Kasumi-1 (cell line): ENCODE measurements at regions not wholly inside any gene's neighbourhood (a gene's known extent, or its start where the extent isn't known, plus 50 kb on each side); places are given as distances from the start of the nearest gene placed in this dataset.

Experiments used
- DNase-seq, 2 experiments: peaks; one replicate each; lab custom pipeline; 2025; lab: John Stamatoyannopoulos, UW

GRCh38 chr6:139539852-139540251 is 165.4 kb upstream of the CITED2 start:
- no peak for DNase-seq

- DNase-seq = no peak
Observed at GRCh38 chr6:139538366-139538765, 163.9 kb upstream of the CITED2 start.

- DNase-seq = no peak
Observed at GRCh38 chr6:139536751-139537617, 162.5 kb upstream of the CITED2 start.

- peak; percentile 32 to 55 for DNase-seq
Observed at GRCh38 chr6:139534472-139535115, 160.1 kb upstream of the CITED2 start.

GRCh38 chr6:139533573-139534471 is 159.4 kb upstream of the CITED2 start:
- peak; percentile 49 to 60 for DNase-seq

- DNase-seq = no peak
Observed at GRCh38 chr6:139533171-139533570, 158.7 kb upstream of the CITED2 start.

- no peak for DNase-seq
Observed at GRCh38 chr6:139531148-139532115, 157.0 kb upstream of the CITED2 start.

GRCh38 chr6:139530561-139530960 is 156.1 kb upstream of the CITED2 start:
- DNase-seq = no peak

GRCh38 chr6:139529420-139529819 is 155.0 kb upstream of the CITED2 start:
- no peak for DNase-seq

- DNase-seq = no peak
Observed at GRCh38 chr6:139528471-139528870, 154.0 kb upstream of the CITED2 start.

- no peak for DNase-seq
Observed at GRCh38 chr6:139525415-139525814, 151.0 kb upstream of the CITED2 start.

- DNase-seq = no peak
Observed at GRCh38 chr6:139523986-139524385, 149.5 kb upstream of the CITED2 start.

- DNase-seq = no peak
Observed at GRCh38 chr6:139522511-139523220, 148.2 kb upstream of the CITED2 start.

GRCh38 chr6:139521338-139521737 is 146.9 kb upstream of the CITED2 start:
- DNase-seq = no peak

- no peak for DNase-seq
Observed at GRCh38 chr6:139520321-139520768, 145.9 kb upstream of the CITED2 start.

- DNase-seq = peak in 1 of 2 experiments; percentile 17
Observed at GRCh38 chr6:139519571-139520031, 145.2 kb upstream of the CITED2 start.

GRCh38 chr6:139519097-139519496 is 144.6 kb upstream of the CITED2 start:
- DNase-seq = no peak

- no peak for DNase-seq
Observed at GRCh38 chr6:139518556-139519091, 144.2 kb upstream of the CITED2 start.

- DNase-seq = peak; percentile 51 to 66
Observed at GRCh38 chr6:139517998-139518555, 143.6 kb upstream of the CITED2 start.

GRCh38 chr6:139515511-139515910 is 141.1 kb upstream of the CITED2 start:
- no peak for DNase-seq
